RWPE2 (cell line): ENCODE measurements at regions not wholly inside any gene's neighbourhood (a gene's known extent, or its start where the extent isn't known, plus 50 kb on each side); places are given as distances from the start of the nearest gene placed in this dataset.

ENCODE experiments used
- ATAC-seq: fragments of 200-7000 bp; cut with Tn5 transposase; 3 replicates; pipeline ENCODE4 v1.9.1; 2021; ENCODE audit warnings: low read depth
- DNase-seq: peaks from one replicate; pipeline ENCODE4 v3.0.0-alpha.2; 2020; ENCODE audit warnings: low spot score
- H3K27ac ChIP-seq: fragments of 450-650 bp; 2 replicates; pipeline ENCODE4 v1.5.1; 2017; ENCODE audit warnings: mild to moderate bottlenecking; ENCODE audit not compliant: poor library complexity, severe bottlenecking
- H3K27me3 ChIP-seq: fragments of 250-450 bp; sonication (Bioruptor Pico); 2 replicates; pipeline ENCODE4 v1.5.1; 2021; ENCODE audit warnings: mild to moderate bottlenecking, moderate library complexity; ENCODE audit not compliant: insufficient read depth, poor library complexity, severe bottlenecking
- H3K36me3 ChIP-seq: fragments of 250-450 bp; sonication (Bioruptor Pico); 2 replicates; pipeline ENCODE4 v1.5.1; 2020; ENCODE audit warnings: low read depth, mild to moderate bottlenecking, moderate library complexity
- H3K4me1 ChIP-seq: fragments of 250-450 bp; sonication (Bioruptor Pico); 2 replicates; pipeline ENCODE4 v1.5.1; 2021; ENCODE audit warnings: mild to moderate bottlenecking, moderate library complexity; ENCODE audit not compliant: insufficient read depth, poor library complexity, severe bottlenecking
- H3K4me3 ChIP-seq: fragments of 250-450 bp; sonication (Bioruptor Pico); 2 replicates; pipeline ENCODE4 v1.5.1; 2021; ENCODE audit warnings: mild to moderate bottlenecking, moderate library complexity; ENCODE audit not compliant: severe bottlenecking
- H3K9me3 ChIP-seq: fragments of 250-450 bp; sonication (Bioruptor Pico); 2 replicates; pipeline ENCODE4 v1.5.1; 2021; ENCODE audit warnings: mild to moderate bottlenecking, moderate library complexity; ENCODE audit not compliant: severe bottlenecking
- CTCF ChIP-seq: fragments of 450-650 bp; IDR thresholded peaks from one replicate; pipeline ENCODE4 v1.5.1; 2017; ENCODE audit warnings: mild to moderate bottlenecking, moderate library complexity; ENCODE audit not compliant: poor library complexity, severe bottlenecking

DNA sequence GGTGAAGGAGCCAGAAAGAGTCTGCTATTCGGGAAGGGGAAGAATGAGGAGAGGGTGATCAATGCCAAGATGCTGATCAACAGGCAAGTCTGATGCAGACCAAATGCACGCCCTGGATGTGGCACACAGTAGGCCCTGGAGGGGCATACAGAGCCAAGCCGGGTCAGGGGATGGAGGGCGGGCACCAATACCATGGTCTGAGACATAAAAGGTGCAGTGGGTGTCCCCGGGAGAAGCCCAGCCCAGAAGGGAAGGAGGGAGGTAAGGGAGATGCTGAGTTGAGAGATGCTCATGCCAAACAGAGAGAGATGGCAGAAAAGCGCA is 66.6 kb upstream of the ID2 start:
- no peak overlapping the region for H3K27ac ChIP-seq
- H3K36me3 ChIP-seq = no peaks in the 10 kb centered on the region
- no peak overlapping the region for H3K4me3 ChIP-seq
- TF ChIP-seq CTCF = no peak
- no peaks in the 10 kb centered on the region for H3K27me3 ChIP-seq
- H3K9me3 ChIP-seq = no peaks in the 10 kb centered on the region
- no peak for ATAC-seq
- H3K4me1 ChIP-seq = no peaks in the 10 kb centered on the region
- no peak for DNase-seq

- DNase-seq (no peak), ATAC-seq (no peak)
- TF ChIP-seq CTCF = no peak
- no peaks in the 10 kb centered on the region for H3K4me1 ChIP-seq
- no peaks in the 10 kb centered on the region for H3K9me3 ChIP-seq
- H3K27me3 ChIP-seq = no peaks in the 10 kb centered on the region
- H3K4me3 ChIP-seq = no peak overlapping the region
- H3K27ac ChIP-seq = no peak overlapping the region
- H3K36me3 ChIP-seq = no peaks in the 10 kb centered on the region
Measured at GRCh38 chr2:8615576-8616281, 66.1 kb upstream of the ID2 start.

DNA sequence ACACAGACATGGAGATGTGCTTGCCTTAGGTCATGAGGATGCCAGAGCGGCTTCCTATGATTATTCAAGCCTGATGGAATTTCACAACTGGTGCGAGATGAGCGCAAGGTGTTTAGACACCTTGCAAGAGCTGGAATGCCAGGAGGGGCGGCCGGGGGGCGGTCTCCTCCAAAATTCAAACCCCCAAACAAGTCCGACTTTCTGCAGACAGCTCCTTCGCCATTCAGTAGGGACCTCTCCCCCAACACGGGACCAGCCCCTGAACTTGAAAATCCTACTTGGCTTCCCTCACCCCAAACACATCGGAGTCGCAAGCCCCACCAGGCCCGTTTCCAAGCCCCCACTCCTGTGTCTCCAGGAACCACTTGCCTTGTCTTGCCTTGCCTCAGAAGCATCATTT is 64.8 kb upstream of the ID2 start:
- ATAC-seq = no peak
- Histone ChIP-seq H3K27me3 (no peaks in the 10 kb centered on the region), H3K4me1 (no peaks in the 10 kb centered on the region), H3K36me3 (no peaks in the 10 kb centered on the region), H3K27ac (no peak overlapping the region), H3K9me3 (no peaks in the 10 kb centered on the region), H3K4me3 (no peak overlapping the region)
- no peak for TF ChIP-seq CTCF
- no peak for DNase-seq

DNA sequence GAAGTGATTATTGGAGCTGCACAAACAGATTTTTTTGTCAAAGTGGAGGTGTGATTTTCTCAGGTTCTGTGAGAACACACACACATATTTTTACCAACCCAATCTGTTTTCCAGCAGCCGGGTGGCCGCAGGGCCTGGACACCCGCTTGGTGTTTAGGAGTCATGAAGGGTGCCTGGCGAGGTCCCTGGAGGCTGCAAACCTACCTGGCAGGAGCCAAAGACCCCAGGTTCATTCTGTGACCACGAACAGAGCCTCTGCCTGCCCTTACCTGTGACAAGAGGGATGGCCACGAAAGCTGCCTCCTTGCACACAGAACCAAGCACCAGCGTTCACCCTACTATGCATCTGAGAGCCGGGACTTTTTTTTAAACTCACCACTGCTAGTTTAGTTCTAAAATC is 64.3 kb upstream of the ID2 start:
- H3K9me3 ChIP-seq = no peaks in the 10 kb centered on the region
- no peaks in the 10 kb centered on the region for H3K36me3 ChIP-seq
- no peak overlapping the region for H3K27ac ChIP-seq
- H3K4me3 ChIP-seq = no peak overlapping the region
- no peak for ATAC-seq
- TF ChIP-seq CTCF = no peak
- H3K27me3 ChIP-seq = no peaks in the 10 kb centered on the region
- DNase-seq = no peak
- H3K4me1 ChIP-seq = no peaks in the 10 kb centered on the region

GRCh38 chr2:8619071-8619470 is 62.8 kb upstream of the ID2 start:
- Histone ChIP-seq H3K27me3 (no peaks in the 10 kb centered on the region), H3K4me1 (no peaks in the 10 kb centered on the region), H3K36me3 (no peaks in the 10 kb centered on the region), H3K9me3 (no peaks in the 10 kb centered on the region), H3K27ac (no peak overlapping the region), H3K4me3 (no peak overlapping the region)
- DNase-seq (no peak), ATAC-seq (no peak)
- no peak for TF ChIP-seq CTCF
